GM12891 (cell line): ENCODE measurements at regions not wholly inside any gene's neighbourhood (a gene's known extent, or its start where the extent isn't known, plus 50 kb on each side); places are given as distances from the start of the nearest gene placed in this dataset.

Experiments used
- POLR2A ChIP-seq: IDR thresholded peaks from 2 replicates; pipeline ENCODE4 v1.6.1; 2011; ENCODE audit warnings: low read depth, low read length, control low read depth
- POLR2AphosphoS5 ChIP-seq: IDR thresholded peaks from 2 replicates; pipeline ENCODE4 v1.6.1; 2011; ENCODE audit warnings: low read depth, low read length, control low read depth
- POU2F2 ChIP-seq: IDR thresholded peaks from 2 replicates; pipeline ENCODE4 v1.6.1; 2011; ENCODE audit warnings: low read depth, mild to moderate bottlenecking, control low read depth, low read length, moderate library complexity
- SPI1 ChIP-seq: IDR thresholded peaks from 2 replicates; pipeline ENCODE4 v1.6.1; 2011; ENCODE audit warnings: low read depth, low read length, control low read depth
- TAF1 ChIP-seq: IDR thresholded peaks from 2 replicates; pipeline ENCODE4 v1.6.1; 2011; ENCODE audit warnings: low read depth, low read length, control low read depth

DNA sequence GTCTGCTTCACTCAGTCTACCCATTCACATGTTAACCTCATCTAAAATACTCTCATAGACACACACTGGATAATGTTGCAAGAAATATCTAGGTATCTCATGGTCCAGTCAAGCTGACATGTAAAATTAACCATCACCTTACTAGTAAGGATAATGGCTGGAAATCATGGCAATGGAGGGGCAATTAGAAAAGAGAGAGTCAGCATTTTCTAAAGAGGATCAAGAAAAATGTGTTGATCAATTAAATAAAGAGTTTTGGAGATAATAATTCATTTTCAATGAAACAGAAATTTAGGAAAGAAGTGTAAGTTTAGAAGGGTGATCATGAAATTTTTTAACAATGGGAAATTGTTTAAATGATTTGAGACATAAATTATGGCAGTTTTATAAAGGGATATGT lies 1914.1 kb upstream of the IGFBP7 start:
- TF ChIP-seq POLR2A (no peak), TAF1 (no peak), POLR2AphosphoS5 (no peak), SPI1 (no peak), POU2F2 (no peak)
